NCI-H2107 treated with DMSO at 0.1 percent for 48 hours (cell line): ENCODE measurements at regions not wholly inside any gene's neighbourhood (a gene's known extent, or its start where the extent isn't known, plus 50 kb on each side); places are given as distances from the start of the nearest gene placed in this dataset.

ENCODE experiments used
- DNase-seq: peaks from one replicate; lab custom pipeline; 2025; ENCODE audit not compliant: unreplicated experiment; lab: John Stamatoyannopoulos, UW

GRCh38 chr1:106185089-106185488 lies 871.4 kb upstream of the PRMT6 start:
- DNase-seq = no peak

- no peak for DNase-seq
These were observed 866.7 kb upstream of the PRMT6 start for GRCh38 chr1:106189780-106190179.

DNA sequence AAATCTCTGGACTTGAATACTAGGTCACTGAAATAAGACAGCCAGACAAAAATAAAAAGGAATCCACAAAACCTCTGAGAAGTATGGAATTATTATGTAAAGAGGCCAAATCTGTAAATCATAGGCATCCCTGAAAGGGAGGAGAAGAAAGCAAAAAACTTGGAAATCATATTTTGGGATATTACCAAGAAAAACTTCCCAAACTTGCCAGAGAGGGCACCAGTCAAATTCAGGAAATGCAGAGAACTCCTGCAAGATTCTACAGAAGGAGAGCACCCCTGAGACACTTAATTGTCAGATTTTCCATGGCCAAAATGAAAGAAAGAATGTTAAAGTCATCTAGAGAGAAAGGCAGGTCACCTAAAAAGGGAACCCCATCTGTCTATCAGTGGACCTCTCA lies 862.3 kb upstream of the PRMT6 start:
- no peak for DNase-seq

GRCh38 chr1:106200711-106201110 lies 855.8 kb upstream of the PRMT6 start:
- no peak for DNase-seq

GRCh38 chr1:106207185-106207584 lies 849.3 kb upstream of the PRMT6 start:
- DNase-seq = no peak

DNA sequence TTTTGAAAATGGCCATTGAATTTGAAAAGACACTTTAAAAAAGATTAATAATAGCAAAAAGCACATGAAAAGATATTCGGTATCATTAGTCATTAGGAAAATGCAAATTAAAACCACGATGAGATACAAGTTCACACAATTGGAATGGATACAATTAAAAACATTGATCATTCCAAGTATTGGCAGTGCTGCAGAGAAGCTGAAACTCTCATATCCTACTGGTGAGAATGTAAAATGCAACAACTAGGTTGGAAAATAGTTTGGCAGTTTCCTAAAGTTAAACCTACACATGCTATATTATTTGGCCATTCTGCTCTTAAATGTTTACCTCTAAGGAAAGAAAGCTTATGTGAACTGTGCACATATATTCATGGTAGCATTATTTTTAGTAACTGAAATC lies 838.7 kb upstream of the PRMT6 start:
- no peak for DNase-seq

DNA sequence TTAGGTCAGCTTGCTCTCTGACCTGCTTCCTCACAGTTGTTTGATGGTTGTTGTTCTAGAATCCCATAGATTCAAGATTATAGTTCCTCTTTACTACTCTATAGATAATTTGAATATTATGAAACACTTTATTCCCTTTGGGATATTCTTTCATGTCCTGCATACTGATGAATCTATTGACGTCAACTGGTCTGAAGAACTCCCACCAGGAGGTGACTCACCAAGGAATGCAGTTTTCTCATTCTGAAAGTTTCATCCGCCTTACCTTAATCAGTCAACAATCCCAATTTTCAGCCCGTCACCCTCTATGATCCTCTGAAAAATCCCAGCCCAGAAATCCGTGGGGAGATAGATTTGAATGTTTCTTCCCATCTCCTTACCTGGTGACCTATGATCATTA lies 834.1 kb upstream of the PRMT6 start:
- no peak for DNase-seq

DNA sequence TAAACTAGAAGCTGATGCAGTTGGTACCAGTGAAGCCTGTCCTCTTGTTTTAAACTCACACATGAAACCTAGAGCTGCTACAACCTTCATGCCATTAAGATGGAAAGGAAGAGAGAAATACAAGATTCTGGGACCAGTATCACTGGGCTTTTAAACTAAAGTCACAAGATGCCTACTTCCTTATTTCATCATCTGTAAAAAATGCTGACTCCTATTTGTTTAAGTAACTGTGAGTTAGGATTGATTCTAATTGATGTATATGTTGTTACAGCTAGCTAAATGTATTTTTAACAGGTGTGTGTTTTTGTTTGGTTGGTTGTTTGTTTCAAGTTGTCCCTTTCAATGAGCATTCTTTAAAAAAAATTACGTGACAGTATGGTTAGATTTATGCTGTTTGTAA lies 833.3 kb upstream of the PRMT6 start:
- no peak for DNase-seq

- DNase-seq = no peak
These were observed 832.0 kb upstream of the PRMT6 start for GRCh38 chr1:106224426-106224825.

DNA sequence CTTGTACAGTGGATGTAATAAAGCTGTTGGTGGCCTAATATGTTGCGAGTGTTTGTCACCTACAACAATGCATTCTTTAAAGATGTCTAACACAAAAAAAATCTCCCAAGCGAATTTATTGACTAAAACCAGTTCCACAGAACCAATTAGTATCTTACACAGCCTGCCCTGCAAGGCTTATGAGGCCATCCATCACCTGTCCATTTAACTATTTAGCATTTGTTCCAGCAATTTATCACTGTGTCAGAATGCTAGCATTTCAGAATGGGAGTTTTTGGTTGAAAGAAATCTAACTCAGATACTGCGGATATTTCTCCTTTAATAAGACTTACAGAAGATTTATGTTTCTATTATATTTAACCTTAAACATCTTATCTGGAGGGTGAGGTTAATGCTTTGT lies 831.1 kb upstream of the PRMT6 start:
- DNase-seq = no peak

DNA sequence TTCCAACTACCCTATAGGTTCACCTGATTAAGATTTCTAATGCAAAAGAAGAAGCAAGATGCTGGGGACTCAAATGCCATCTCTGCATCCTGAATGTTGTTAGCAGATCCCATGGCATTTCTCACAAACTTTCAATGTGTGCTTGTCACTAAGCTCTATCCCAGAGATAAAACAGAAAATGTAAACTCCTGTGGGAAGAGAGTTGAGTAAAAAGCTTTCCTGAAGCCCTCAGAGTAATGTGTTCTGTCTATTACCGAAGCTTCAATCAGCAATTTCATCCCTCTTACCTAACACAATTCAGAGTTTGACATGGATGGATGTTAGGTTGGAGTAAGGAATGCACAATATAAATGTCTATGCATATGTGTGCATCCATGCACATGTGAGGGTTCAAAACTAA lies 829.9 kb upstream of the PRMT6 start:
- no peak for DNase-seq

DNA sequence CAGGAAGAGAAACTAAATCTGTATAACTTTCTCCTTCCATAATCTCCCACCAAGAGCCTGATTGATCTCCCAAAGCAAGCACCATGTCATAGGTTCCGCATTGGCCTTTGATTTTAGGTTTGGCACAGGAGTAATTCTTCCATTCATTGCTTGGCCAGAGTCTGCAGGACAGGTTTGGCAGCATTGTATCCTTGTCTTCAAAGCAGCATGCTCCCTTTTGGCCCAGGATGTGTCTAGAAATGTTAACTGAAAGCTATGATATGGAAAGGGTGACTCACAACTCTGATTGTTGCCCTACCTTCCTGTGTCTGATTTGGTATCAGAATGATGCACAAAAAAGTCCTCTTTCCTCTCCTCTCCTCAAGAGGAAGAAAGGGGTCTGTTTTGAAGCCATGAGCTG lies 824.3 kb upstream of the PRMT6 start:
- no peak for DNase-seq

- DNase-seq = no peak
These were observed 823.0 kb upstream of the PRMT6 start for GRCh38 chr1:106233511-106233910.

- DNase-seq = no peak
These were observed 807.1 kb upstream of the PRMT6 start for GRCh38 chr1:106249365-106249764.

DNA sequence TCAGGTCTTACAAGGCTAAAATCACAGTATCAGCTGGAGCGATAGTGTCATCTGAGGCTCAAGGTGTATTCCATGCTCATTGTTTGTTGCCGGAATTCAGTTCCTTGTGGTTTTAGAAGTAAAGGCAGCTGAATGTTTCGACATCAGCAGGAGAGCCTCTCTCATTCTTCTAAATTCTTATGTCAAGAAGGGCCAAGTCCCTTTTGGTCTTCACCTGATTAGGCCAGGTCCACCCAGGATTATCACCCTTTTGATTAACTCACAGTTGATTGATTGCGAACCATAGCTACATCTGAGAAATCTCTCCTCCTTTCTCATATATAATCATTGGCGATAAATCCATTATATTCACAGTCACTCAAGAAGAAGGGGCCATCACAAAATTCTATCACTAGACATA lies 806.7 kb upstream of the PRMT6 start:
- no peak for DNase-seq

- no peak for DNase-seq
These were observed 801.7 kb upstream of the PRMT6 start for GRCh38 chr1:106254748-106255147.

DNA sequence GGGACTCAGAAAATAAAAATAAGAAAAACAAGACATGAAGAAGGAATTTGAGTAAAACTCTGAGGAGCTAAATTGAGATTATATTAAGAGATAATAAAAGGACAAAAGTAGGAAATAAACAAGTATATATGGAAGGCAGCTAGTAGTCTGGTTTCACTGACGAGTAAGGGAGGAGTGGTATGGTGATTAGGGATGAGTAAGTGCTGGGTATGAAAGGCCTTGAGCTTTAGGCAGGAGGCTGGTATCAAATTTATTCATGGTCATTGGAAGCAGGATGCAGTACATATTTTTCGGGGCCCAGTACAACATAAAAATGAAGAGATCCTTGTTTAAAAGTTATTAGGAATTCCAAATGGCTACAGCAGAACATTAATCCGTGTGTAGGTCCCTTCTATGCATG lies 789.7 kb upstream of the PRMT6 start:
- no peak for DNase-seq

GRCh38 chr1:106268070-106268469 lies 788.4 kb upstream of the PRMT6 start:
- DNase-seq = no peak

- no peak for DNase-seq
These were observed 779.6 kb upstream of the PRMT6 start for GRCh38 chr1:106276871-106277270.

DNA sequence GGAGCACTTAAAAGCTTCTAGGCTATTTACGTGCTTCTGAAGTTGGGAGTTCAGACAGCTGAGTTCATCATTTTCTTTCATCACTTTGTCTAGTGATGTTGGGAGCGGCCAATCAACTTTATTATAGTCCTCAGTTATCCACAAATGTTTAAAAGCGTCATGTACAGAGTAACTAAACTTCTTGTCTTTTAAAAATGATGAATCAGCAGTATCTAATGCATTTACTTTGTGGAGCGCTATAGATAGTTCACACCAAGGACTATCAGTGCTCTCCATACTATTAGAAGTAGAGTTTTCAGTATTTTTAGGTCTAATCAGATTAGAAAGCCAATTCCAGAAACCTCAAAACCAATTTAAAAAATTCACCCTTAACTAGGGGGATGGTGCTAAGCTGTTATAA lies 778.7 kb upstream of the PRMT6 start:
- DNase-seq = no peak

DNA sequence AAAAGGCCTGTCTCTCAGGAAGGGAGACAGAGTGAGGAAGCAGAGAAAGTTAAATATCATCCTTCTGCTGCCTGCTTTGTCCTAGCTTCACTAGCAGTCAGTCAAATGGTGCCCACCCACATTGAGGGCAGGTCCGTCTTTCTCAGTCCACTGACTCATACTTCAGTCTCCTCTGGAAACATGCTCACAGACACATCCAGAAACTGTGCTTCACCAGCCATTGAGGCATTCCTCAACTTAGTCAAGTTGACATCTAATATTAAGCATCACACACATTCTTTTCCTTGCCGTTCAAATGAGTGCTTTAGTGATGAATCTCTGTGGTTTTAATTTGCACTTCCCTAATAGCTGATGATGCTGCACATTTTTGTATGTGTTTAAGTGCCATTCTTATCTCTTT lies 777.8 kb upstream of the PRMT6 start:
- no peak for DNase-seq

DNA sequence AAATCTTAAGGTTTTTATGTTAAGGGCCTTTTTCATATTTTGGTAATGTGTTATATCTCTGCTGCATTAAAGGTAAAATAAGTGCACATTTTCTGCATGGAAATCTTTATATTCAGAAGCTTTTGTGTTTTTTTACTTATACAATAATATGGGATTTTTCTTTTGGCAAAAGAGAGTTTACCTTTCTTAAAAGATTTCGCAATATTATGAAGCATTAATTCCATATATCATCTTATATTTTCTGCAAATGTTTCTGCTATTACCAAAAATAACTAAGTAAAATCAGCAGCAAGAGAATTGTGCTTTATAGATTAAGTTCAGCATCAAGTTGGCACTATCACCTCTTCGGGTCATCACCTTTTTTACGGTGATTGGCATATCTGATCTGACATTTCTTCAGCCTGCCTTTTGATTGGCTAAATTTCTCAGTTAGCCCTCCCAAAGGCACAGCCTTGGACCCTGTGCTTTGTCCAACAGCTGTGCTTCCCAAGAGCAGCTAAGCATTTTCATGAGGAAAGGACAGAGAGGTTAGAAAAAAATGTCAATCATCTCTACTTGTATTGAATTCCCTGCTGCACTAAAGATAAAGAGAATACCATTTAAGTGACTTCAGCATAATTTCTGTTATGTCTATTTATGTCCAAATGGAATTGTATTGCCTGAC lies 767.1 kb upstream of the PRMT6 start:
- no peak for DNase-seq

- DNase-seq = no peak
These were observed 765.5 kb upstream of the PRMT6 start for GRCh38 chr1:106290805-106291501.
